HG02678 (cell line): ENCODE measurements at regions not wholly inside any gene's neighbourhood (a gene's known extent, or its start where the extent isn't known, plus 50 kb on each side); places are given as distances from the start of the nearest gene placed in this dataset.
A peak's percentile ranks its signal among the peaks of the same experiment; 100 is the strongest.

Experiments
- ATAC-seq: cut with Tn5 transposase; IDR thresholded peaks from one replicate; pipeline ENCODE4 v1.9.1; 2021; ENCODE audit warnings: mild to moderate bottlenecking, moderate library complexity; ENCODE audit not compliant: unreplicated experiment

DNA sequence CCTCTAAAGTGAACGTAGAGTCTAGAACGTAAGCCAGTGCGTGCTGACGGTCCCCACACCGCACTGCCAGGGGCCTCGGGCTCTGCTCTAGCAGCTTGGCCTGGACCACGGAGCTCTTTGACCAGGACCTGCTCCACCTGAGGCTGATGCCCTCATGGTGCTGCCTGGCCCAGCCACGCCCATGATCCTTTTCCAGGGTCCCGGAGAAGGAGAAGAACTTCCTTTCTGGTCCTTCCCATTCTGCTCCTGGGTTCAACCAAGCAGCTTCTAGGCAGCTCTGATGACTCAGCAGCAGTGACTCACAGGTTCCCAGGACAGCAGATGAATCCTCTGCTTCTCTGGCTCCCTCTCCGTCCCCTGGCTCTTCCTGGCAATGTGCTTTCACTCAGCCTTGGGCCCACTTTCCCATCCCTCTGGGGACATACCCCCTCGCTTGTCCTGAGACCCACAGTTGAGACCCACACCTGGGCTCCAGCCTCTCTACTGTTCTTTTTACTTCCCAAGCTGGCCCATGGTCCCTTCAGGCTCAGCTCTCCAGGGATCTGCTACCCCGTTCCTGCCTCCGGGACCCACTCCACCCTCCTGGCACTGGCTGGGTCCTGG lies 246.3 kb upstream of the RAB4A start:
- ATAC-seq: no peak

- no peak for ATAC-seq
Observed at GRCh38 chr1:229025576-229025975, 245.3 kb upstream of the RAB4A start.

GRCh38 chr1:229027158-229027557 lies 243.8 kb upstream of the RAB4A start:
- ATAC-seq: no peak

DNA sequence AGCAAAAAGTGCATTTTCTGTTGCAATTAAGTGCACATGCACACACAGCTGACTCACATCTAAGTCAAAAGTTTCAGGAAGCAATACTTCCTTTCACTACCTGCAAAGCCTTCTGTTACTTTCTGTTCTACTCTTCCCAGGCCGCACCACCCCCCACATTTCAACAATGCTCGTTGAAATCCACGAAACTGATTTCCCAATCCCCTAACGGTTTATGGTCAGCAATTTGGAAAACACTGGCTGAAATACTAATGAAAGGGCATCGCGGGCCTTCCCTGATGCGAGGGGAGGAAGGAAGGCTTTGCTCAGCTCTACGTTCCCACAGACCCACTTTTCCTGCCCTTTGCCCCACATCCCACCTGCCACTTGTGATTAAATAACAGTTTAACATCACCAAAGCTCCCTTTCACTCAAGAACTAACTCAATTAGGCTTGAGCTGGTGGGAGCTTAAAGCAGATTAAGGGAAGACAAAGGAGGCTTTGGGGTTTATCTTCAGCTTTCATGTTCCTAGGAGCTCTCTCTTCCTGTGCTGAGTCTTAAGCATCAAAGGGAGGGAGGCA lies 243.2 kb upstream of the RAB4A start:
- no peak for ATAC-seq

DNA sequence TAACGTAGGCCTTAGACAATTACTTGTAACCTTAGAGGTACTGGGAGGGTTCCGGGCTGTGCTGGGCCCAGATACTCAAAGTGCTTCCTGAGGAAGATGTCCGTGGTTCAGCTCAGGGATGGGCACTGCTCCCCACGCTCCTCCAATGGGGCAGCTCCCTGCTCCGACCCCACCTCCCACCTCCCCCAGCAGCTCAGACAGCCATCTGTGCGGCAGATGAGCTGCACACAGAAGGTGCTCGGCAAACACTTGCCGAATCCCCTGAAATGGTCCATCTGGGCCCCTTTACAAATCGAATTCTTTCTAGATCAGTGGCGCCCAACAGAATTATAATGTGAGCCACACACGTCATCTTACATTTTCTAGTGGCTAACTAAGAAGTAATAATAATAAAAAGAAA lies 242.4 kb upstream of the RAB4A start:
- no peak for ATAC-seq

DNA sequence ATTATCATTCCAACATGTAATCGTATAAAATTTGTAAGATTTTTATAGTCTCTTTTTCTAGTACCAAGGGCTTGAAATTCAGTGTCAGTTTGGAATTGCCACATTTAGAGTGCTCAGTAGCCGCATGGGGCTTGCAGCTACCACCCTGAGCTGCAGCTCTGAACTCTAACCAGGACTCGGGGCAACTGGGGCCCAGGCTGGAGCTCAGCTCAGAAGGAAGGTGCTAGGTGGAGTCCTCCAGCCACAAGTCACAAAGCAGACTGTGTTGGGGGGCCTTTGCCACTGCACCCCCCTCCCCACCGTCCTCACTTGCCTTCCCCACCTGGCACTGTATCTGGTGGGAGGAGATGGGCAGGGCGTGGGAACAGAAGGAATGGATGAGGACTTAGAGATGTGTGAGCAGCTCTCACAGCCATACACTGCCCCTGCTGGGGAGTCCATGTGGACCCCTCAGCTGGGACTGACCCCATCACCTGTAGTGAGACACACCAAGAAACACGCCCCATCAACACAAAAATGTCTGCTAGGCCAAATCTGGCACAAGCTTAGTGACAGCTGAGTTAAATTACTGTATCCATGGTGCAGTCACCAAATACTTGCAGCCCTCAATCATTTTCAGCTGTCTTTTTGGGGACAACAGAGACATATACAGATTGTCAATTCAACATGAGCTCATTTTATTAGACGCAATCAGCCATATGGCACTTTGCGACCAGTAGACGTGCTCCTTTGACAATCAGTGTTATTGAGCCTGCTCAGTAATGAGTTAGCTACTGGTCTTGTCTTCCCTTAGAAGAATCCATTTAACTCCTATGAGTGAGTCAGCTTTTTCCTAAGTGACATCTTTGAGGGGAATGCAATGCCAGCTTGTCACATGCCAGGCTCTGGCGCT lies 241.7 kb upstream of the RAB4A start:
- no peak for ATAC-seq

GRCh38 chr1:229029879-229030235 lies 241.1 kb upstream of the RAB4A start:
- no peak for ATAC-seq

- ATAC-seq: no peak
Observed at GRCh38 chr1:229030630-229031029, 240.3 kb upstream of the RAB4A start.

DNA sequence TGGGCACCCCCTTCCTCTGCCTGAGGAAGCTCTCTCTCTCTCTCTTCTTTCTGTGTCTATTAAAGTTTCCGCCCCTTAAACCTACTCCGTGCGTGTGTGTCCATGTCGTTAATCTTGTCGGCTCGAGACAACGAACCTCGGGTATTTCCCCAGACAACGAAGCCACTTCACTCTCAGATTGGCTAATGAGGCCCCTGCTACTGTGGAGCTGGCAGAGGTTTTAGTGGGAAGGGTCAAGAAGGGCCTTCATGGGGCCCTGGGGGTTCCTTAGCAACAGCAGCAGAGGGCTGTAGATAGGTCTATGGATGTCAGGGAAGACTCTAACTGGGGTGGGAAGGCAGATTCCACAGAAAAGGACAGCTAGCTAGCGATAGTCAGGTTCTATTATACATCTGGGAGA lies 239.8 kb upstream of the RAB4A start:
- no peak for ATAC-seq

GRCh38 chr1:229031481-229032341 lies 239.2 kb upstream of the RAB4A start:
- ATAC-seq: no peak

- no peak for ATAC-seq
Observed at GRCh38 chr1:229032375-229032774, 238.5 kb upstream of the RAB4A start.

DNA sequence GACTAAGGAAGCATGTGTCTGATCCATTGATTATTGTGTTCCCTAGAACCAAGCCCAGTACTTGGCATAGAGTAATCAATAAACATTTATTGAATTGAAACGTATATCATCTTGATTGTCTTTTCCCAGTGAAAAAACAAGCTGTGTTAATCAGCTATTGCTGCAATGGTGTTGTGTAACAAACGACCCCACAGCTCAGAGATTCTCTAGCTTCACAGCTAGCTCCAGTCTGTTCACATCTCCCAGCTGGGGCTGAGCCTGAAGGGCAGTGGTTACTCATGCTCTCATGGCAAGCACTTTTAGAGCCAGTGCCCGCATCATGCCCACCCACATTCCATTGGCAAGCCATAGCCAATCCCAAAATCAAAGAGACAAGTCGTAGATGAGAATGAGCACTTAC lies 237.4 kb upstream of the RAB4A start:
- no peak for ATAC-seq

- ATAC-seq: no peak
Observed at GRCh38 chr1:229034342-229034741, 236.6 kb upstream of the RAB4A start.

- peak; percentile 92 for ATAC-seq
Observed at GRCh38 chr1:229035054-229035747, 235.7 kb upstream of the RAB4A start.

GRCh38 chr1:229035748-229036082 lies 235.2 kb upstream of the RAB4A start:
- peak; percentile 24 for ATAC-seq

DNA sequence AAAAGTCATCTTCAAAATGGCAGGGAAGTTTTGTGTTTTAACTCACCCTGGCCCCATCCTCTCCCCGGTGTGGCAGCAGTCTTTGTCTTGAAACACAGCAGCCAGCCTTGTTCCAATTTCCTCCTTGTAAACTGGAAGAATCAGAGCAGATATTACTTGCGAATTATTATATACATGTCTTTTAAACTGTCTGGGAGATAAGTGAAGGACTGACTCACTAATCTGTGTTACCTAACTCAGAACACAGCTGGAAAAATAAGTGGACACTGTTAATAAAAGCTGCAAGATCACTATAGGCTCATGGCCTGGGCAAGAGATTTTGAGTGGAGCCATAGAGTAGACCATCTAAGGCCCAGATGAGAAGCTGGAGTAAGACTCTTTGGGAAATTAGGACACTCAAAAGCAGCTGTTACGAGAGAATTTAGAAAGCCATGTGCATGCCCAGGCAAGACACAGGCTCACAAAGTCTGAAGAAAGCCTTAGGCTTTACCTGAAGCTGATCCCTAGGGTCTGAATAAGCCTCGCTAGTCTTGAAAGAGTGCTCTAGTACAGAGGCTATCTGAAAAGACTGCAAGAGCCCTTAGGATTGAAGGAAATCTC lies 233.0 kb upstream of the RAB4A start:
- no peak for ATAC-seq

- no peak for ATAC-seq
Observed at GRCh38 chr1:229040630-229041358, 230.1 kb upstream of the RAB4A start.

GRCh38 chr1:229041946-229042345 lies 229.0 kb upstream of the RAB4A start:
- no peak for ATAC-seq

DNA sequence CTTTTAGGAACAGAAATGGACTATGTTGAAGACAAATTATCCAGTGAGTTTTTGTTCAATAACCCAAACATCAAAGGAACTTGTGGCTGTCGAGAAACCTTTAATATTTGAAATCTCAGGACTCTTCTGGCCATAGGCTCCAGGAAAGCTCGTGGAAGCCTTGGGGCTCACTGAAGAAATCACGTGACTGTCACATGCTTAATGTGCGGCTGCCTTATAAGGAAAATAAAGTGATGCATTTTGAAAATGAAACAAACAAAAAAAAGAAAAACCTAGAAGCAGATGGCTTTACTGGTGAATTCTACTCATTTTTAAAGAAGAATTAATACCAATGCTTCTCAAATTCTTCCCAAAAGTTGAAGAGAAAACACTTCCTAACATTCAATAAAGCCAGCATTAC lies 228.4 kb upstream of the RAB4A start:
- no peak for ATAC-seq

DNA sequence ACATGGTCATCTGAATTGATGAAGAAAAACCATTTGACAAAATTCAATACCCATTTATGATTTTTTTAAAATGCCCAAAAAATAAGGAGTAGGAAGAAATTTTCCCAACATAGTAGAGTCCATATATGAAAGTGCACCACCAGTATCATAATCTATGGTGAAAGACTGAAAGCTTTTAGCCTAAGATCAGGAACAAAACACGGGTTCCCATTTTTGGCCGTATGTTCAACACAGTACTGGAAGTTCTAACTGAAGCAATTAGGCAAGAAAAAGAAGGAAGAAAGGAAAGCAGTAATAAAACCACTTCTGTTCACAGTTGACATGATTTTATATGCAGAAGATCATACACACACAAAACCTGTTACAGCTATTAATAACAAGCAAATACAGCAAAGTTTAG lies 227.8 kb upstream of the RAB4A start:
- no peak for ATAC-seq
